NCI-H510A treated with DMSO at 0.1 percent for 48 hours (cell line): ENCODE measurements at regions not wholly inside any gene's neighbourhood (a gene's known extent, or its start where the extent isn't known, plus 50 kb on each side); places are given as distances from the start of the nearest gene placed in this dataset.
"Not testable (repeated sequence)": the region's sequence is repeated elsewhere in the genome, so short reads cannot be mapped to it uniquely, and the experiment has no call there.

Experiments used
- DNase-seq: peaks from one replicate; lab custom pipeline; 2025; lab: John Stamatoyannopoulos, UW

- no peak for DNase-seq
These were observed 1450.2 kb downstream of the BRINP3 start for GRCh38 chr1:189027512-189027911.

- no peak for DNase-seq
These were observed 1444.5 kb downstream of the BRINP3 start for GRCh38 chr1:189033169-189033568.

GRCh38 chr1:189036628-189037027 is 1441.0 kb downstream of the BRINP3 start:
- no peak for DNase-seq

- no peak for DNase-seq
These were observed 1431.5 kb downstream of the BRINP3 start for GRCh38 chr1:189046127-189046526.

- DNase-seq: no peak
These were observed 1392.9 kb downstream of the BRINP3 start for GRCh38 chr1:189084811-189085210.

- DNase-seq: no peak
These were observed 1373.7 kb downstream of the BRINP3 start for GRCh38 chr1:189103956-189104355.

- no peak for DNase-seq
These were observed 1360.4 kb downstream of the BRINP3 start for GRCh38 chr1:189117072-189117770.

- no peak for DNase-seq
These were observed 1355.7 kb downstream of the BRINP3 start for GRCh38 chr1:189121941-189122340.

GRCh38 chr1:189125694-189126093 is 1352.0 kb downstream of the BRINP3 start:
- no peak for DNase-seq

- no peak for DNase-seq
These were observed 1346.1 kb downstream of the BRINP3 start for GRCh38 chr1:189131576-189131975.

GRCh38 chr1:189139748-189140147 is 1337.9 kb downstream of the BRINP3 start:
- not testable (repeated sequence) for DNase-seq

GRCh38 chr1:189141056-189141455 is 1336.6 kb downstream of the BRINP3 start:
- DNase-seq: no peak

- no peak for DNase-seq
These were observed 1327.9 kb downstream of the BRINP3 start for GRCh38 chr1:189149547-189150375.

- no peak for DNase-seq
These were observed 1327.0 kb downstream of the BRINP3 start for GRCh38 chr1:189150624-189151023.

GRCh38 chr1:189151361-189151760 is 1326.3 kb downstream of the BRINP3 start:
- DNase-seq: no peak

GRCh38 chr1:189152685-189153084 is 1325.0 kb downstream of the BRINP3 start:
- DNase-seq: no peak

- DNase-seq: no peak
These were observed 1319.5 kb downstream of the BRINP3 start for GRCh38 chr1:189158155-189158554.

GRCh38 chr1:189175889-189176288 is 1301.8 kb downstream of the BRINP3 start:
- DNase-seq: no peak

- DNase-seq: no peak
These were observed 1297.6 kb downstream of the BRINP3 start for GRCh38 chr1:189180057-189180456.

- DNase-seq: no peak
These were observed 1292.6 kb downstream of the BRINP3 start for GRCh38 chr1:189185097-189185496.

- no peak for DNase-seq
These were observed 1284.7 kb downstream of the BRINP3 start for GRCh38 chr1:189192741-189193520.

- no peak for DNase-seq
These were observed 1271.8 kb downstream of the BRINP3 start for GRCh38 chr1:189205863-189206262.

- no peak for DNase-seq
These were observed 1271.0 kb downstream of the BRINP3 start for GRCh38 chr1:189206617-189207016.
